ENCODE measurements at regions not wholly inside any gene's neighbourhood (a gene's known extent, or its start where the extent isn't known, plus 50 kb on each side); places are given as distances from the start of the nearest gene placed in this dataset.

DNA sequence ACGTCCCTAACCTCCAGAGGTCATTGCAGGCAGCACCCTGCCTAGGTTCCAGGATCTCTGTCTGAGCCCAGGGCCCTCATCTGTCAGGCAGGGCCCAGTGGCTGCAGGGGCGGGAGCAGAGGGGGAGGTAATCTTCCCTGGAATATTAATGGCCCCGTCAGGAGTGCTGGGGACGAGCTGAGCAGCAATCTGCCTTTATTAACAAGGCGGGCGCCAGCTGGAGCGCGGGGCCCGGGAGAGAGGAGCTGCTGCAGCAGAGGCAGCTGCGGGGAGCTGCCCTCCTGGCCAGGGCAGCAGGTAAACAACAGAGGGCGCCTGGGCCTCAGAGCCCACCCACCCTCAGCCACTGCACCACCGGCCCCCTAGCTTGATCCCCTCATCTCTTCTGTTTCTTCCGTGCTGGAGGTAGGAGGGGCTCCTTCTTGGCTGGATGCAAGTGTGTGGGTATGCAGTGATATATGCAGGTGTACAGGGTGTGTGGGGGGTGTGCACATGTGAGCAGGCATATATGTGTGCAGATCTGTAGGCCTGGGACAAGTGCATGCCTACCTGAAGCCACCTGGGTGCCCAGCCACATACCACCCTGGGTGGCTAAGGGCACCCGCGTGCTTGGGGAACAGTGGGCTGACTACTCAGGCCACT lies 131.8 kb upstream of the MLN start:
- no peaks in the 10 kb centered on the region for H3K27me3 Mint-ChIP-seq
- no peaks in the 10 kb centered on the region for H3K9me3 Mint-ChIP-seq
- ATAC-seq (no peak), DNase-seq (no peak)
- CTCF ChIA-PET = no interaction called here
- TF ChIP-seq, protein P1, sequence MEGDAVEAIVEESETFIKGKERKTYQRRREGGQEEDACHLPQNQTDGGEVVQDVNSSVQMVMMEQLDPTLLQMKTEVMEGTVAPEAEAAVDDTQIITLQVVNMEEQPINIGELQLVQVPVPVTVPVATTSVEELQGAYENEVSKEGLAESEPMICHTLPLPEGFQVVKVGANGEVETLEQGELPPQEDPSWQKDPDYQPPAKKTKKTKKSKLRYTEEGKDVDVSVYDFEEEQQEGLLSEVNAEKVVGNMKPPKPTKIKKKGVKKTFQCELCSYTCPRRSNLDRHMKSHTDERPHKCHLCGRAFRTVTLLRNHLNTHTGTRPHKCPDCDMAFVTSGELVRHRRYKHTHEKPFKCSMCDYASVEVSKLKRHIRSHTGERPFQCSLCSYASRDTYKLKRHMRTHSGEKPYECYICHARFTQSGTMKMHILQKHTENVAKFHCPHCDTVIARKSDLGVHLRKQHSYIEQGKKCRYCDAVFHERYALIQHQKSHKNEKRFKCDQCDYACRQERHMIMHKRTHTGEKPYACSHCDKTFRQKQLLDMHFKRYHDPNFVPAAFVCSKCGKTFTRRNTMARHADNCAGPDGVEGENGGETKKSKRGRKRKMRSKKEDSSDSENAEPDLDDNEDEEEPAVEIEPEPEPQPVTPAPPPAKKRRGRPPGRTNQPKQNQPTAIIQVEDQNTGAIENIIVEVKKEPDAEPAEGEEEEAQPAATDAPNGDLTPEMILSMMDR (IDR thresholded peaks at IDR 0.05) = no peak
- no peaks in the 10 kb centered on the region for H3K36me3 Mint-ChIP-seq (ENCODE audit: low read depth)
- no peak overlapping the region for H3K27ac Mint-ChIP-seq
- intact Hi-C loops (cut with micrococcal nuclease) = no loop called here
- peaks cover 3% of the 10 kb centered on the region for H3K4me1 Mint-ChIP-seq (ENCODE audit: low read depth)
- POLR2A ChIA-PET = no interaction called here
- H3K4me3 Mint-ChIP-seq = no peak overlapping the region

DNA sequence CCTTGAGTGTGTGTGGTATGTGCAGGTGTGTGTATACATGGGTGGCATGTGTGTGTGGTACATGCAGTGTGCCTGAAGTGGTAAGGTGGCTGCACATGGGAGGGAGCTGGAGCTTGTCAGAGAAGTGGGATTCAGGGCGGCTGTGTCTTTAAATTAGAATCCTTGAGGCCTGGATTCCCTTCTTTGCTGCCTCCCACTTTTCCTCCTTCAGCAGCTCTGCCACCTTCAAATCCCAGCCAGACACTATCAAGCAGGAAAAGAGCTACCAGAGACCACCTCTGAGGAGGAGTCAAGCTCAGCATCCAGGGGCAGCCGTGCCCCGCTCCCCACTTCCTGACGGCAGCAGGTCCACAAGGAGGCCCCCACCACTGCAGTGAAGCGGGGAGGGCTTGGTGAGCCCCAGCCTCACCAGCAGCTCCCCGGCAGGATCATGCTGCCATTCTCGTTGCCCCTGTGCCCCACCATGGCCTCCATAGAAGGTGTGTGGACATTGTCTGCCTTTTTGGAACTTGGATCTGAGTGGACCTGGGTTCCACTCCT lies 131.0 kb upstream of the MLN start:
- POLR2A ChIA-PET = no interaction called here

DNA sequence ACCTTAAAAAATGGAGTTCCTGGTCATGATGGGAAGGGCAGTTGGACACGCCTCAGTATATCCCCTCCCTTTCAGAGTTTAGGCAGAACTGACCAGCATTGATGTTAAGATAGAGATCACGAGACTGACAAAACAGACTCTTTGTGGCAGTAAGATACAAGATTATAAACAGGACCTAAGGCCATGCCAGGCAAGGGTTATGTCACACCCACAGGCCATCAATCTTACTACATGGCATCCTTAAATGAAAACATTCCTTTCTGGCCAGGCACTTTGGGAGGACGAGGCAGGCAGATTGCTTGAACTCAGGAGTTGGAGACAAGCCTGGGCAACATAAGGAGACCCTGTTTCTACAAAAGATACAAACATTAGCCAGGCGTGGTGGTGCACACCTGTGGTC lies 129.3 kb upstream of the MLN start:
- Mint-ChIP-seq H3K9me3 (no peaks in the 10 kb centered on the region), H3K36me3 (ENCODE audit: low read depth) (no peaks in the 10 kb centered on the region), H3K4me3 (no peak overlapping the region), H3K4me1 (ENCODE audit: low read depth) (peaks cover 3% of the 10 kb centered on the region), H3K27me3 (no peaks in the 10 kb centered on the region), H3K27ac (no peak overlapping the region)
- intact Hi-C loops (cut with micrococcal nuclease) = no loop called here
- CTCF ChIA-PET = interaction anchor here (1.3 kb wide), 1 partner anchor 10 kb away, joined by 3 read pairs; no protein-coding TSS in a partner anchor
- POLR2A ChIA-PET = interaction anchor here (1.2 to 1.6 kb wide), 2 partner anchors 11 to 50 kb away, joined by 3 to 4 read pairs; no protein-coding TSS in a partner anchor
- ATAC-seq (no peak), DNase-seq (no peak)
- TF ChIP-seq, protein P1 (IDR thresholded peaks at IDR 0.05) = no peak

More for the DNA sequence above, 131.0 kb upstream of the MLN start:
- TF ChIP-seq, protein P1 (IDR thresholded peaks at IDR 0.05) = no peak
- no peaks in the 10 kb centered on the region for H3K36me3 Mint-ChIP-seq (ENCODE audit: low read depth)
- DNase-seq (no peak), ATAC-seq (no peak)
- H3K27ac Mint-ChIP-seq = no peak overlapping the region
- H3K9me3 Mint-ChIP-seq = no peaks in the 10 kb centered on the region
- intact Hi-C loops (cut with micrococcal nuclease) = no loop called here
- no peak overlapping the region for H3K4me3 Mint-ChIP-seq
- H3K27me3 Mint-ChIP-seq = no peaks in the 10 kb centered on the region
- CTCF ChIA-PET = no interaction called here
- peaks cover 3% of the 10 kb centered on the region for H3K4me1 Mint-ChIP-seq (ENCODE audit: low read depth)

DNA sequence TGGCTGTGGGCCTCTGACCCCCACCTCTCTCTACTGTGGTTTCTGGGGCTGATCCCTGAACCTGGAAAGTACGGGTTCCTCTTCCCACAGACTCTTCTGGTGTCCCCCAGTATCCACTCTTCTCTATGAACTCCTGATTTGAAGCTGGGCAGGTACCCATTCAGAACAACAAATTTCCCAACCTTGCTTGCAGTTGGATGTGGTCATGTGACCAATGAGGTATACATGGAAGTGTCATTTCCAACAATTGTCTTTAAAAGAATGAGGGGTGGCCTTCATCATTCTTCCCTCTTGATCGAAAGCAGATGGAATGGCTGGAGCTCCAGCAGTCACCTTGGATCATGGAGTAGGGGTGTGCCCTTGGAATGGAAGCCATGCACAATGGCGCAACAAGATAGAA lies 128.0 kb upstream of the MLN start:
- peaks cover 3% of the 10 kb centered on the region for H3K4me1 Mint-ChIP-seq (ENCODE audit: low read depth)
- no peak overlapping the region for H3K4me3 Mint-ChIP-seq
- ATAC-seq = no peak
- H3K36me3 Mint-ChIP-seq (ENCODE audit: low read depth) = no peaks in the 10 kb centered on the region
- intact Hi-C loops (cut with micrococcal nuclease) = no loop called here
- DNase-seq = no peak
- POLR2A ChIA-PET = interaction anchor here (1.0 to 1.6 kb wide), 2 partner anchors 9 to 43 kb away, joined by 3 to 4 read pairs; no protein-coding TSS in a partner anchor
- no peaks in the 10 kb centered on the region for H3K27me3 Mint-ChIP-seq
- CTCF ChIA-PET = interaction anchor here (1.3 kb wide), 1 partner anchor 12 kb away, joined by 3 read pairs; no protein-coding TSS in a partner anchor
- TF ChIP-seq, protein P1 (IDR thresholded peaks at IDR 0.05) = no peak
- H3K27ac Mint-ChIP-seq = no peak overlapping the region
- H3K9me3 Mint-ChIP-seq = no peaks in the 10 kb centered on the region

DNA sequence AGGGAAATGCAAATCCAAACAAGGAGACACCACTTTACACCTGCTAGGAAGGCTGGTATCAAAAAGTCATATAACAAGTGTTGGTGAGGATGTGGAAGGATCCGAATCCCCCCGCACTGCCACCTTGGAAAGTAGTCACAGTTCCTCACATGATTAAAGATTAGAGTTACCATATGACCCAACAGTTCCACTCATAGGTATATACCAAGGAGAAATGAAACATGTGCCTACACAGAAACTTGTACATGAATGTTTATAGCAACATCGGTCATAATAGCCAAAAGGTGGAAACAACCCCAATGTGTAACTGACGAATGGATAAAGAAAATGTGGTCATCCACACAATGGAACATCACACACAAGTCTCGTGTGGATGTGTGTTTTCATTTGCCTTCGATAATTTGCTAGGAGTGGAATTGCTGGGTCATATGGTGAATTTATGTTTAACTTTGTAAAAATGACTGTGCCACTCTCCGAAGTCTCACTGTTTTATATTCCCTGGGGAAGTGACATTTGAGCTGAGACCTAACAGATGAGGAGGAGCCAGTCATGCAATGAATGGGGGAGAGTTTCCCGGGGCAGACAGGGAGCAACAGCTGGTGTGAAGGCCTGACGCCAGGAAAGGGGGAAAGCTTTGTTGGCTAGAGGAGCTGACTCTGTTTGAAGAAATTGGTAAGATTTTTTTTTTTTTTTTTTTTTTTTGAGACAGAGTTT lies 125.9 kb upstream of the MLN start:
- intact Hi-C loops (cut with micrococcal nuclease) = no loop called here
- Mint-ChIP-seq H3K4me3 (no peak overlapping the region), H3K27ac (no peak overlapping the region), H3K27me3 (no peaks in the 10 kb centered on the region), H3K4me1 (ENCODE audit: low read depth) (no peaks in the 10 kb centered on the region), H3K36me3 (ENCODE audit: low read depth) (no peaks in the 10 kb centered on the region), H3K9me3 (no peaks in the 10 kb centered on the region)
- no peak for ATAC-seq
- ChIA-PET CTCF (interaction anchor here (1.1 kb wide), 1 partner anchor 184 kb away, joined by 3 read pairs; no protein-coding TSS in a partner anchor), POLR2A (no interaction called here)
- DNase-seq = no peak
- TF ChIP-seq, protein P1 (IDR thresholded peaks at IDR 0.05) = no peak
